MV-4-11 (cell line): ENCODE measurements at regions not wholly inside any gene's neighbourhood (a gene's known extent, or its start where the extent isn't known, plus 50 kb on each side); places are given as distances from the start of the nearest gene placed in this dataset.
"Not testable (repeated sequence)": the region's sequence is repeated elsewhere in the genome, so short reads cannot be mapped to it uniquely, and the experiment has no call there.

ENCODE experiments used
- DNase-seq: peaks from one replicate; lab custom pipeline; 2025; lab: John Stamatoyannopoulos, UW

DNA sequence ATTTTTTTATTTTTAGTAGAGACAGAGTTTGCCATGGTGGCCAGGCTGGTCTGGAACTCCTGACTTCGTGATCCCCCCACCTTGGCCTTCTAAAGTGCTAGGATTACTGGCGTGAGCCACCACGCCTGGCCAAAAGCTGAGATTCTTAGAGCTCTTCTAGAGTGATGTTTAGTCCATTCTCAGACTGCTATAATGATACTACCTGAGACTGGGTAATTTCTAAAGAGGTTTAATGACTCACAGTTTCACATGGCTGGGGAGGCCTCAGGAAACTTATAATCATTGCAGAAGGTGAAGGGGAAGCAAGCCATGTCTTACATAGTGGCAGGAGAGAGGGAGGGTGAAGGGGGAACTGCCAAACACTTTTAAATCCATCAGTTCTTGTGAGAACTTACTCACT is 1804.9 kb upstream of the LRRTM1 start:
- no peak for DNase-seq

GRCh38 chr2:82098617-82099016 is 1794.1 kb upstream of the LRRTM1 start:
- no peak for DNase-seq

DNA sequence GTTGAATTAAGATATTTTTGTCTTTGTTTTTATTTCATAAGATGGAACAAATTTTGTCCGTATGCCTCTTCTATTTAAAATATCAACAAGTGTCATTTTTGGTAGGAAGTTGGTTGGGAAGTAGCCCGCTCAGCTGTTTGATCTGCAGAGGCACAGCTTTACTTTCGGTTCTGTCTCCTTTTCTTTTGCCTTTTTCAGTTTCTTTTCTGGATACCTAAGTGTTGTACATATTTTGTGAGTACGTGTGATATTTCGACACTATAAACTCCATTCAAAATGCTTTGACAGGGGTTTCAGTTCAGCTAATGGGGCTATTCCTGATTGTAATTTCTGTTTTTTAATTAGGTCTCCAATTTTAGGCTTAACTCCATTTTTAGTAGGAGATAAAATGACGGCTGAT is 1785.0 kb upstream of the LRRTM1 start:
- DNase-seq, result no peak

- no peak for DNase-seq
Observed at GRCh38 chr2:82084679-82085392, 1780.3 kb upstream of the LRRTM1 start.

DNA sequence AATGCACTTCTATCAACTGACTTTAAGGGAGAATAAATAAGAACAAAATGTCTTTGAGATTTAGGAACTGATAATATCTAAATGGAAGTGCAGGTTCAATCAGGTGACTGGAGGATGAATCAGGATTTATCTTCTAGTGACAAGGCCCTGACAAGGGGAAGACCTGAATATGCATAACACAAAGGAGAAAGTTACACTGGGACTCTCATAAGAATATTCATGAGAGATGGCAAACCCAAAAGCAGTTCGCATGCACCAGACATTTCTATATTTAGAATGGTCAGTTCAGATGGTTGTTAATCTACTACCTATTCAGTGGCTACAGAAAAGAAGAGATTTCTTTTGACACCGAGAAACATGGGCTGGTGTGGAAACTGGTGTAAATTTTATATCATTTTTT is 1771.3 kb upstream of the LRRTM1 start:
- no peak for DNase-seq

DNA sequence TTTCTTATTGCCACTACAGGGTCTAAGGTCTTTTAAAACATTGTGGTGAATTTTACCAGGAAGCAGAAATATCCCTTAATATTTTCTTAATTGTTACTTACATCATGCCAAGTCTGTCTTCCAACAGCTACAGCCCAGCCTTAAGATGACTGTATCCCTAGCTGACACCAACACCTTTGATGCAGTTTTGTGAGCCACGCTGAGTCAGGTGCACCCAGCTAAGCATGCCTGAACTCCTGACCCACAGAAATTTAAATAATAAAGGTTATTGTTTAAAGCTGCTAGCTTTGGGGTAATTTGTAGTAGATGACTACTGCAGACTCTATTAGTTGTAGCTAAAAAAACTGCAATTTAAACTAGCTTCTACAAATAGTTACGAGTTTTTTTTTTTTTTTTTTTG is 1757.9 kb upstream of the LRRTM1 start:
- DNase-seq, result no peak

GRCh38 chr2:82055846-82056245 is 1751.3 kb upstream of the LRRTM1 start:
- DNase-seq, result no peak

DNA sequence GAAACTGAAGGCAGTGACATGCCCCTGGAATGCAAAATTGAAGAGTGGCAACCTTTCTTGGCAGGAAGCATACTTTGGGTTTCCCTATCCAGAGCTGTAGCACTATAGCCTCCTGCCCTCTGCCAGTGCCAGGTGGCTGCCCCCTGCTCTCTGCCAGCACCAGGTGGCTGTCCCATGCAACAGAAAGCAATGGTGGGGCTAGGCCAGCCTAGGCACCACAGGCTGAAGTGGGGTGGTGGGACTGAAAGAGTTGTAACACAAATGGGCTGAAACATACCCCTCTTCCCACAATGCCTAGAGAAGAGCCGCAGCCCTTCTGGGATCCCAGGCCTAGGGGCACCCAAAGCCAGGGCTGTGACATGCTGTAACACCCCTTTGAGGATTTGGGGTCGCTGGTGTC is 1739.3 kb upstream of the LRRTM1 start:
- no peak for DNase-seq

- no peak for DNase-seq
Observed at GRCh38 chr2:82027921-82028615, 1723.5 kb upstream of the LRRTM1 start.

DNA sequence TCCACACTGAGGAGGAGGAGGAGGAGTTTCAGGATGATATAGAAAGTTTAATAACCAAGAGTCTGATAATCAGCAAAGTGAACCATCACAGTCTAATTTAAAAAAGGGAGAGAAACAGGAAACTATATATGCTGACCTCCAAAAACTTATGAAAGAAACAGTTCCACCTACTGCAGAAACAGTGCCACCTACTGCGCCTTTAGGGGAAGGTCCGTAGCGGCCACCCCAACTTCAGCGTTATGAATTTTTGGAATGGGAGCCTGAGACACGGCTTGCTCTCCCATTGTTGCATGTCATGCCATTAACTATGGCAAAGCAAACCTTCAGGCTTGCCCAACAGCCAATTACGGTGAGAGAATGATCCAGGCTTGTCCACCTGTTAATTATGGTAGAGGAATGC is 1719.2 kb upstream of the LRRTM1 start:
- DNase-seq, result no peak

GRCh38 chr2:82013641-82014040 is 1709.1 kb upstream of the LRRTM1 start:
- DNase-seq, result no peak

- DNase-seq, result no peak
Observed at GRCh38 chr2:82007071-82007664, 1702.6 kb upstream of the LRRTM1 start.

GRCh38 chr2:82005889-82006288 is 1701.3 kb upstream of the LRRTM1 start:
- DNase-seq, result not testable (repeated sequence)

- no peak for DNase-seq
Observed at GRCh38 chr2:82001614-82002013, 1697.1 kb upstream of the LRRTM1 start.

DNA sequence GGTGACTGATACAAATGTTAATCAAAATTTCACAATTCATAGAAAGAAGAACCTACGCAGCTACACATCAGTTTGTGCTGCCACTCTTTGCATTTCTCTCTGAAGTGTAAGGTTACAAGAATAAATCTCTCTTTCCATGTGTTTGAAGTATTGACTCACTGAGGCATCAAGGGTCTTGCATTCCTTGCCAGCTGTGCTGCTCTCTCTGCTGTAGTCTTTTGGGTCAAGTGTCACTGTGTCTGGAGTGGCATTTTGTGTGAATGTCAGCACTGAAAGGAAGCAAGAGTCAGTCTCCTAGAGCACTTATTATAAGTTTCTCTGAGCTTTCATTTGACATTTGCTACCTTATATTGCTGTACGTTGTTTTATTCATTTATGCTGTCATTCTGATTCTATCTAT is 1696.1 kb upstream of the LRRTM1 start:
- DNase-seq, result no peak

DNA sequence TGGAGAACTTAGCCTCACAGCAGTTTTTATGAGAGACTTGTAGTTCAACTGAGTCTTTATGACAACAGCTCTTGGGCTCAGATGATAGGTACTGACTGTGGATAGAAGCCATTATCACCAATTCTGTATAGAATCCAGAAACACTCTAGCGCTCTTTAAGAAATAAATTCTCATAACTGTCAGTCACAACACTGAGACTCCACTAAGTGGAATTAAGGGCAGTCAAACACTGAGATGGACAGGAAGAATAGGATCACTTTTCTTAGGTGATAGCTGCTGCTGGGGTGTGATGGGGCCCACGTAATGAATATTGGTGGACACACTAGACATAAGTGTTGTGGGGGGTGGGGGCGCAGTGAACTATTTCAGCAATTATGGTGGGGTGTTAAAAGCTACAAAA is 1691.8 kb upstream of the LRRTM1 start:
- no peak for DNase-seq

DNA sequence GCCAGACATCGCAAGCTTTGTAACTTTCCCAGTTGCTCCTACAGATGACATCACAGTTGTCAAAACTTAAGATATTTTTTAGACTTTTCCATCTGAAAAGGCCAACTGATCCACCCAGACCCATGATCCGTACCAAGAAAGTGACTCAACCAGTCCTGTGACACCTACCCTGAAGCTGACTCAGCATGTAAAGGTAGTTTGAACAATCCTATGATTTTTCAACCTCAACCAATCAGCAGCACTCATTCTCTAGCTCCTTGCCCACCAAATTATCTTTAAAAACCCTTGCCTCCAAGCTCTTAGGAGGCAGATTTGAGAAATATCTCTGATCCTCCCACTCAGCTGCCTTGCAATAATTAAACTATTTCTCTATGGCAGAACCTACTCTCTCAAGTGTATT is 1686.7 kb upstream of the LRRTM1 start:
- no peak for DNase-seq

GRCh38 chr2:81987370-81987769 is 1682.8 kb upstream of the LRRTM1 start:
- DNase-seq, result no peak

GRCh38 chr2:81984969-81985637 is 1680.6 kb upstream of the LRRTM1 start:
- no peak for DNase-seq

GRCh38 chr2:81981585-81981984 is 1677.0 kb upstream of the LRRTM1 start:
- DNase-seq, result no peak

- no peak for DNase-seq
Observed at GRCh38 chr2:81979086-81979485, 1674.5 kb upstream of the LRRTM1 start.

GRCh38 chr2:81976998-81977397 is 1672.4 kb upstream of the LRRTM1 start:
- DNase-seq, result no peak

DNA sequence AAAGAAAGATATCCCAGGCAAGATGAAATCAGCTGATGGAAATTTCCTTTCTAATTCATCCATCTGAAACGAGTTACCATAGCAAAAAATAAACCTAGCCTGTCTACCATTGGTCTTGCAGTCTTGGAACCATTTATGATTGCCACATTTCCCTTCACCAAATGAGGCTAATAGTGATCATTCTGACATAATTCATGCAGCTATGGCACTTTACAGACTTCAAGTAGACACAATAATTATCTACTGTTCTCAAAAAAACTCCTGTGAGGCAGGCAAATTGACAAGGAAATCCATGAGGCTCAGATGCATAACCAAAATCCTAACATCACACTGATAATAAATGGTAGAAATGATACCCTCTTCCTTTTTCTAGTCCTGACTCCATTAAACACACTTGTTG is 1669.7 kb upstream of the LRRTM1 start:
- no peak for DNase-seq
